ENCODE measurements at regions not wholly inside any gene's neighbourhood (a gene's known extent, or its start where the extent isn't known, plus 50 kb on each side); places are given as distances from the start of the nearest gene placed in this dataset.

DNA sequence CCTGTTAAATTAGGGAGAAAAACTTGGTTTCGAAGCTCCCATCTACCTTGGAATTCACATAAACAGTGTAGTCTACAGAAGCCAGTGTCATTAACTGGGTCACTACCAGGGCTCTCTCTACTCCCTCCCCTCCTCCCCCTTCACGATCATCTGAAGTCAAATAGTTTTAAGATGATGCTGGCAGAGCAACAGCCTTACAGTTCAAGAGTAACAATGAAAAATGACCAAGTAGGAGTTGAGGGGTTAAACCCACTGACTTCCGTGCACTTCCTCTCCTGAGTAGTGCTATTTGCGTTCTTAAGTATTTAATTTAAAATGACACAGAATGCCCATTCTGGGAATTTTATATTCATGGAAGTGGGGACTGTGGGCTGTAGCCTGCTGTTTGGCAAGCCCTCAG, 236.9 kb downstream of the SIPA1L2 start:
- TF ChIP-seq FOS (IDR thresholded peaks at IDR 0.05; ENCODE audit: low read depth, low read length) (no peak), RFX5 (IDR thresholded peaks at IDR 0.05; ENCODE audit: low read depth, low read length) (no peak), POLR2A (IDR thresholded peaks at IDR 0.05; ENCODE audit: low read depth, low read length) (no peak), MXI1 (IDR thresholded peaks at IDR 0.05; ENCODE audit: borderline replicate concordance, low read depth, low read length) (no peak)
- TF ChIP-seq, protein P1, sequence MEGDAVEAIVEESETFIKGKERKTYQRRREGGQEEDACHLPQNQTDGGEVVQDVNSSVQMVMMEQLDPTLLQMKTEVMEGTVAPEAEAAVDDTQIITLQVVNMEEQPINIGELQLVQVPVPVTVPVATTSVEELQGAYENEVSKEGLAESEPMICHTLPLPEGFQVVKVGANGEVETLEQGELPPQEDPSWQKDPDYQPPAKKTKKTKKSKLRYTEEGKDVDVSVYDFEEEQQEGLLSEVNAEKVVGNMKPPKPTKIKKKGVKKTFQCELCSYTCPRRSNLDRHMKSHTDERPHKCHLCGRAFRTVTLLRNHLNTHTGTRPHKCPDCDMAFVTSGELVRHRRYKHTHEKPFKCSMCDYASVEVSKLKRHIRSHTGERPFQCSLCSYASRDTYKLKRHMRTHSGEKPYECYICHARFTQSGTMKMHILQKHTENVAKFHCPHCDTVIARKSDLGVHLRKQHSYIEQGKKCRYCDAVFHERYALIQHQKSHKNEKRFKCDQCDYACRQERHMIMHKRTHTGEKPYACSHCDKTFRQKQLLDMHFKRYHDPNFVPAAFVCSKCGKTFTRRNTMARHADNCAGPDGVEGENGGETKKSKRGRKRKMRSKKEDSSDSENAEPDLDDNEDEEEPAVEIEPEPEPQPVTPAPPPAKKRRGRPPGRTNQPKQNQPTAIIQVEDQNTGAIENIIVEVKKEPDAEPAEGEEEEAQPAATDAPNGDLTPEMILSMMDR (conservative IDR thresholded peaks at IDR 0.05; ENCODE audit: low read depth, low read length) = no peak
- TF ChIP-seq, protein P2, sequence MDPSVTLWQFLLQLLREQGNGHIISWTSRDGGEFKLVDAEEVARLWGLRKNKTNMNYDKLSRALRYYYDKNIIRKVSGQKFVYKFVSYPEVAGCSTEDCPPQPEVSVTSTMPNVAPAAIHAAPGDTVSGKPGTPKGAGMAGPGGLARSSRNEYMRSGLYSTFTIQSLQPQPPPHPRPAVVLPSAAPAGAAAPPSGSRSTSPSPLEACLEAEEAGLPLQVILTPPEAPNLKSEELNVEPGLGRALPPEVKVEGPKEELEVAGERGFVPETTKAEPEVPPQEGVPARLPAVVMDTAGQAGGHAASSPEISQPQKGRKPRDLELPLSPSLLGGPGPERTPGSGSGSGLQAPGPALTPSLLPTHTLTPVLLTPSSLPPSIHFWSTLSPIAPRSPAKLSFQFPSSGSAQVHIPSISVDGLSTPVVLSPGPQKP (IDR thresholded peaks at IDR 0.05; ENCODE audit: borderline replicate concordance, low read depth, low read length) = no peak

All from IMR-90 (cell line).